Eye (tissue), 1 donor: ENCODE measurements at regions not wholly inside any gene's neighbourhood (a gene's known extent, or its start where the extent isn't known, plus 50 kb on each side); places are given as distances from the start of the nearest gene placed in this dataset.

Experiments
- DNase-seq: peaks from one replicate; pipeline ENCODE4 v3.0.0-alpha.2; 2015

DNA sequence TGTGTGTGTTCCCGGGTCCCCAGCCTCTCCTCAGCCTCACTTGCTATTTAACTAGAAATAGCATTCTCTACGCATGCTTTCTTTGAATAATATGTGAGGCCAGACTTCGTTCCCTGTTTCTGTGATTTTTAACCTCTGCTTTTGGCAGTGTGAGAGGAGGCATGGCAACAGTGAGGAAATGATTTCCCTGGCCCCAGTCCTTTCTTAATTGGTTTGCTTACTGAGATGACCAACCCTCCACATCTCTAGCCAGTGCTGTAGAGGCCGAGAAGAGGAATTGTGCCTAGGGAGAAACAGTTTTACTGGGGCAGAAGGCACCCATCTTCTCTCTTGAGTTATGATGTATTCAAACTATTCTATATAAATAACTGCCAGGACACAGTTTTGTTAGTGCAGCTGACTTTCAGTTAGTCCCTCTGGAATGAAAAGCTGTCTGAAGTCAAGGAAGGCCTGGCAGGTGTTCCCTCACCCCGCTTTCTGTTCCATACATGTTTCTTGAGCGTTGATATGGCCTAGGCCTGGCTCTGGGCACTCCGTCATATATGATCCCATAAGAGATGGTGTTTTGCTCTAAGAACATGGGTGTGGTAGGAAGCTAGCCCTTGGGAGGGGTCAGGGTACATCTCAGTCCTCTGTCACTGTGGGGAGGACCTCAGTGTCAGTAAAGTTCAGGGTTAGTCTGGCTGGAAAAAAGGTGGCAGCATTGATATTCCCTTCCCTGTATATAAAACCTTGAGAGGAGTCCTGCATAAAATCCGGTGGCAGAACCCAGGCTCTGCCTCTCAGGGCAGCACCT lies 73.7 kb upstream of the NPAS1 start:
- no peak for DNase-seq

DNA sequence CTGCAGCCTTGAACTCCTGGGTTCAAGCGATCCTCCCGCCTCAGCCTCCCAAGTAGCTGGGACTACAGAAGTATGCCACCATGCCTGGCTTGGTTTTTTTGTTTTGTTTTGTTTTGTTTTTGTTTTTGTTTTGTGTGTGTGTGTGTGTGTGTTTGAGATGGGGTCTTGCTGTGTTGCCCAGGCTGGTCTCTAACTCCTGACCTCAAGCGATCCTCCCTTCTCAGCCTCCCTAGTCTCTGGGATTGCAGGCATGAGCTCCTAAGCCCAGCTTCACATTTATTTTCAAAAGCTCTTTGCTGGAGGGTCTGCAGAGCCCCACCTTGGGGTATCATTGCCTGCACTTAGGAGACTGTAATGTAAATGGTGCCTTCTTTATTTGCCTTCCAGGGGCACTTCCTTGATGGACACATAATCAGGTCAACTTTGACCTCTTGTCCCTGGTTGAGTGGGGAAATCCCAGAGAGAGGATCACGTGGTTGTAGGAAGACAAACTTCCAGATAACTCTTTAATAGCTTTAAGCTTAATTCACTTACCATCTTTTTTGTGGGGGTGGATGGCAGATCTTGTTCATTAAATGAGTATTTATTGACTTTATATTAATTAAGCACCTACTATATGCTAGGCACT lies 72.9 kb upstream of the NPAS1 start:
- no peak for DNase-seq

DNA sequence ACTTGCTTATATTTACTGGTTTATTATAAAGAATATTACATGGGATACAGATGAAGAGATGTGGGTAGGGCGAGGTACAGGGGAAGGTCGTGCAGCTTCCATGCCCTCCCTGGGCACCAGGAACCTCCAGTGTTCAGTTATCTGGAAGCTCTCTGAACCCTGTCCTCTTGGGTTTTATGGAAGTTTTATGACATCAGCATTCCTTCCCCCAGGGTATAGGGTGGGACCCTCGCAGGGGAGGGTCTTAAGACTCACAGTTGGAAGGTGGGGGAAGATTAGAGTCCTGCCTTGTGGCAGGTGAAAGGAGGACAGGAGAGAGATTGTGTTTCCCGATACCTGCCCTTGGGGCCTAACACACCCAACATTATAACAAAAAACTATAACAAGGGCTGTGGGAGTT lies 71.8 kb upstream of the NPAS1 start:
- no peak for DNase-seq

DNA sequence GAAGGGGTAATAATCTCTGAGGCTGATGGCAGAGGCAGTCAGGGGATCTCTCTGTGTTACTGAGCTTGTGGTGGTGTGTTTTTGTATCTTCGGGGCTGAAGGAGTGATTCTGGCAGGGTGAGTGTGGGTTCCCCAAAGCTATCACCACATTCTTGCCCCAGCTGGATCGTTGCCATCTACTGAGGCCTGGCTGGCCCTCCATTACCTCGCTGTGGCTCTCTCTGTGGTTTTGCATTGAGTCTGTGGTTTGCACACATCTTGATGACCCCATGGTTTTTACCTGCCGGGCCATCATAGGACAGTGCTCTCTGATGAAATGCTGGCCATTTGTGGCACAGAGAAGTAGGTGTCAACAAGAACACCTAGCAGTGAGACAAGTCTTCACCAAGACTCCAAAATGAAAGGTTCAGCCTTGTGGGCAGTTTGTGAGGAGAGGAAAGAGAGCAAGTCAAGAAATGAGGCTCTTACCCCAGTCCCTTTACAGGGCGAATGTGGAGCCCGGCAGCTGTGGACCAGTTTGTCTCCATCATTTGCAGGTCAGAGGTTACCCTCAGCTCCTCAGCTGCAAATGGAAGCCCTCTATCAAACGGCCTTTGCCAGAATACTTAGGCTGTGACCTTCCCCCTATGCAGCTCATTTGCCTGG lies 69.0 kb upstream of the NPAS1 start:
- no peak for DNase-seq

DNA sequence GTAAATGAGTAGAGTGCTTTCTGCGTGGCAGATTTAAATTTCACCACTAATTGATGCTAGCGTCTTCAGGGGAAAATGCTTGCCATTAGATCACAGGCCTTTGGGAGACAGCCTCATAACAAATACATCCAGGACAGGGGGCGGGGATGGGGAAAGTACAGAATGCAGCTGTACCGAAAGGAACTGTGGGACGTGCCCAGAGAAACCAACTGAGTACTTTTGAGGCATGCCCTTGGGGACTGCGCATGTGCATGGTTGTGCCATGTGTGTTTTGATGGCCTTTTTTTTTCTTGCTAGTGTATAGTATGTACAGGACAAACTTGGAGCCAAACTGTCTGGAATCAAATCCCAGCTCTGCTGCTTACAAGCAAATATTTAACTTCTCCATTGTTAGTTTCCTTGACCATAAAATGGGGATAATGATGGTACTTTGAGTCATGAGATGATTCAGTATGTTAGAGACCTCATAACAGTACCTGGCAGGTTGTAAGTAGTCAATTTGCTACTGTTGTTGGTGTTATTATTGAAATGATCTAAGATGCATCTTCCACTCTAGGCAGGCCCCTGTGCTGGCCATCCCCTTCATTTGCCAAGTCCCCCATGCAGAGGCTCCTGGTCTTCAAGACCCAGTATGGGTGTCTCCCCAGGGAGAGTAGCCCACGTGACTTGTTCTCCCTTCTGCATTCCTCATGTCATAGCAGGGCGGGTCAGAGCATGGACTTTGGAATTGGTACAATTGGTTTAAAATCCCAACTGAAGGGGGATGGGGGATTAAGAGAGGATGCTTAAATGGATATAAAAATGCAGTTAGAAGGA lies 68.3 kb upstream of the NPAS1 start:
- DNase-seq = peak; percentile 61

DNA sequence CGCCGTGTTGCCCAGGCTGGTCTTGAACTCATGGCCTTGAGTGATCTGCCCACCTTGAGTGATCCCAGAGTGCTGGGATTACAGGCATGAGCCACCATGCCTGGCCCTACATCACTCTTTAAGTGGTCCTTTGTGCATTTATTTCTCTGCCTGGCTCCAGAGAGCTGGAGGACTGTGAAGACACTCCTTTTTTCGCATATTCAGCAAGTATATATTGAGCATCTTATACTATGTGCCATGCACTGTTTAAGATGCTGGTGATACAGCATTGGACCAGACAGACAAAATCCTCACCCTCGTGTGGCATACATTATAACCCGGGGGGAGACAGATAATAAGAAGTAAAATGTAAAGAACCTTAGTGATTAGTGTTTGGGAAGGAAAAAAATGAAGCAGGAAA lies 66.8 kb upstream of the NPAS1 start:
- DNase-seq = no peak

DNA sequence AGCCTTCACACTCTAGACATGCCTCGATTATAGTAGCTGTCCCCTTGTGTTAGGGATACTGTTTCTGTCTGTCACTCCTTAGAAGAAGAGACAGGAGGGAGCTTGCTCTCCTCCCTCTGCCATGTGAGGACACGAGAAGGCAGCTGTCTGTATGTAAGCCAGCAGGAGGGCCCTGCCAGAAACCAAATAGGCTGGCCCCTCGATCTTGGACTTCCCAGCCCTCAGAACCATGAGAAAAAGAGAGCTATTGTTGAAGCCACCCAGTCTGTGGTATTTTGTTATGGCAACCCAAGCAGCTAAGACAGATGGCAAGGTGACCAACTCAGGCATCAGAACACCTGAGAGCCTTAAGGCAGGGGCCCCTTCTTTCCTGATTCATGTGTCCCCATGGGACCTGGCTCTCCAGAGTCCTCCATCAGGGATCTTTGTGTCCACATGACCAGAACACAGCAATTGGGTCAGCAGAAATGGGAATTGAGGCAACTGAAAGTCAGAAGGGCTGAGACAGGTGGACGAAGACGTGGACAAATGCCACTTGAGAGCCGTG lies 65.6 kb upstream of the NPAS1 start:
- DNase-seq = no peak

DNA sequence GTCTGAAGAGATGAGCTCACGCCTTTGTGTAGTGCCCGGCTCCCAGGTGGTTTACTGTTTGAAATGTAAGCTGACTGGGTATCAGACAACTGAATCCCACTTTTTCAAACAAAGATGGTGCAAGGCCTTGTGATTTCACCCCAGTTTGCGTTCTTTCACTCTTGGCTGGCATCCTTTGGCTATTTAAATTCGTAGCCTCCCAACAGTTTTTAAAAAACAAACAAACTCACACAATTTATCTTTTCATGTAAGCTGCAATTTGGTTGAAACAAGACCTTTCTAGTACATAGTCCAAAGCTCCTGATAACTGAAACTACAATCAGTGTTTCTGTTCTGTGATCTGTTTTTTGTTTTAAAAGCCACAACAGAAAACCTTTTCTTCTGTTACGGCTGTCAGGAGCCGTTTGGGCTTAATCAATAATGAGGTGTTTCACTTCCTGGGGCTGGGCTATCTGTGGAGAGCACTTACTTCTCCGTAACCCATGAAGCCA lies 65.1 kb upstream of the NPAS1 start:
- no peak for DNase-seq

DNA sequence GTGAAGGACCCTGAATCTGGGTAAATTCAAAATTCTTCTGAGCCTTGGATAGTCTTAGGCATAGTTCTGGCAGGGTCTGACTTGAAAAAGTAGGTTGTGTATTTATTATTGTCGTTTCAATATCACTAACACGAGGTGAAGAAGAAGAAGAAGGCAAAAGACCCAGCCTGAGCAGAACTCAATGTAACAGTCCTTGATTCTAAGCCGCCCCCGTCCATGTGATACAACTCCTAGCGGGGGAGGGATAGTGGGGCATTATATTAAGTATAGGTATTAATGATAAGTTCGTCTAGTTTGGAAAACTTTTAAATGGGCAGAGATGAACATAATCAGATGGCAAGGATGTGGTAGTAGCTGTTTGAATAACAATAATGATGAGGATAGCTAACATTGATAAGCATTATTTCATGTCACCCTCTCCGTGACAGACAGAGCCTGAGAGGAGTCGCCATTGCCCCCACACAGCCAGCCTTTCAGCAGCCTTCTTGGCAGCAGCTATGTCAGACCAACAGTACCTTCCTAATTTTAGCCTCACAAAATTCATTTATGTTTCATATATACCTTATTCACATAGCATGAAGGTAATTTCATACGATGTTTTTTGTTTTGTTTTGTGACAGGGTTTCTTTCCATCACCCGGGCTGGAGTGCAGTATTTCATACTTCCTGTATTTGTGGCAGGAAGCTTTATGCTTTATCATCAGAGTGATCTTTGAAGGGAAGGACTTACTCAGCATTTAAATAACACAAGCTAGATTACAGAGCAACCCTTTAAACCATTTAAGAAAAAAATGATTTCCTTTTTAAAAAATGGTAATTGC lies 64.4 kb upstream of the NPAS1 start:
- DNase-seq = no peak

DNA sequence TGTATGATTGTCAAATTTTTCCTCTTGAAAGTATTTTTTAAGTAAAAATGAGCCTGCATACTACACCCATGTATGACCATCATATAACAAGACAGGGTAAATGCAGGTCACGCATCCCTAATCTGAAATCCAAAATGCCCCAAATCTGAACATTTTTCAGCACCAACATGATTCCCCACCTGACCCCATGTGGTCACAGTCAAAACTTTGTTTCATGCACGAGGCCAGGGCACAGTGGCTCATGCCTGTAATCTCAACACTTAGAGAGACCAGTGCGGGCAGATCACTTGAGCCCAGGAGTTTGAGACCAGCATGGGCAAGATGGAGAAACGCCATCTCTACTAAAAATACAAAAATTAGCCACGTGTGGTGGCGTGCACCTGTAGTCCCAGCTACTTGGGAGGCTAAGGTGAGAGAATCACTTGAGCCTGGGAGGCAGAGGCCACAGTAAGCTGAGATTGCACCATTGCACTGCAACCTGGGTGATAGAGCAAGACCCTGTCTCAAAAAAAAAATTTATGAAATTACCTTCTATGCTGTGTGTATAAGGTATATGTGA lies 63.7 kb upstream of the NPAS1 start:
- DNase-seq = no peak

DNA sequence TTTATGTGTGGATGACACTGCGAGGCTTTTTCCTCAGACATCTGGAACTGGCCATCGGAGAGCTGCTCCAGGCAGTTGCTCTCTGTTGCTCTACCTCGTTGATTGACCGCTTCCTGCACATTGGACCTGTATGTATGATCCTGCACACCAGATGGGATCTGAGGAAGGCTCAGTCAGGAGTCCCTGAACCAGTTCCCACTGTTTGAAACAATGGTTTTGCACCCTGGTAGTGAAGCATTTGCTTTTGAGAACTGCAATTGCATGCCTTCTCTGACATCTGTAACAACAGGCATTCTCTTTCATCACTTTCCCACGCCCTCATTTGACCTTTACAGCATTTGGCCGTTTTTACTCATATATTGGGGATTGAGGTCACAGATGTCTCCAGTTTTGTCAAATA lies 61.1 kb upstream of the NPAS1 start:
- peak; percentile 63 for DNase-seq

DNA sequence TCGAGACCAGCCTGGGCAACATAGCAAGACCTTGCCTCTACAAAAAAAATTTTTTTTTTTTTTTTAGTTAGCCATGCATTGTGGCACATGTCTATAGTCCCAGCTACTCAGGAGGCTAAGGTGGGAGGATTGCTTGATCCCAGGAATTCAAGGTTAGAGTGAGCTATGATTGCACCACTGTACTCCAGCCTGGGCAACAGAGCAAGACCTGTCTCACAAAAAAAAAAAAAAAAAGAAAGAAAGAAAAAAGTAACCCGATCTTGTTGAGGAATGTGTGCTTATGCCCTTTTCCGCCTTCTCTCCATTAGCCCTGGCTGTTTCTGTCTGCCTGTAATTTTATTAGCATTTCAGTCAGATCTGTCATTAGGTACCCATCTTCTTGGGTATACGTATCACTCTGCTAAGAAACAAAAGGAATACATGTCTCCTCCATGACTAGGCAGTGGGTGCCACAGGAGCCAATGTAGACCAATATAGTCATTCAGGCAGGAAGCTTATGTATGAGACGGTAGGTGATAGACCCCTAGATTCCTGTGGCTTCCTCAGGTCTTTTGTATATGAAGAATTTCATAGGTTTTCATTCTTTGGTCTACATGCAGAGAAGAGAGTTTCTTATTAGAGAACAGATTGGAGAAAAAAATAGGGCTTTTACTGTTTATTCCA lies 59.6 kb upstream of the NPAS1 start:
- no peak for DNase-seq

DNA sequence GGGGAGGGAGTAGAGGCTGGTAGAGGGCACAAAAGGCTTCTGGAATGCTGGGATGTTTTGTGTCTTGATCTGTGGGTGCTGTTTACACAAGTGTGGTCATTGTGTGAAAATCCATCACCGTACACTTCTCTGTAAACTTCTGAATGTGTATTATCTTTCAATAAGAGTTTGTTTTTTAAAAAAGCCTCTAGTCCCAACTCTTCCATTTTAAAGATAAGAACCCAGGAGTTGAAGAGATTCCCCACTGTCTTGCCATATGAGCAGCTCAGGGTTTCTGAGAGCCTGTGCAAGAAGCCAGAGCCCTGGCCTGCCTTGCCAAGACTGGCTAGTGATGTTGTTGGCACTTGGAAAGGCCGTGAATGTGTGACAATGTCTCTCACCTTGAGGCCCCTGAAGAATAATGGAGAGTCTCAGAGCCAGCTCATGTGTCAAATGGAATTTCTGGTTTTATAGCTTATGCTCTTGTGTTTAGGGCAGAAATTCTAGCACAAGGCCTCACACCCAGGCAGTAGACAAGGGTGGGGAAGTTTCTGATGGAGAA lies 57.5 kb upstream of the NPAS1 start:
- no peak for DNase-seq

DNA sequence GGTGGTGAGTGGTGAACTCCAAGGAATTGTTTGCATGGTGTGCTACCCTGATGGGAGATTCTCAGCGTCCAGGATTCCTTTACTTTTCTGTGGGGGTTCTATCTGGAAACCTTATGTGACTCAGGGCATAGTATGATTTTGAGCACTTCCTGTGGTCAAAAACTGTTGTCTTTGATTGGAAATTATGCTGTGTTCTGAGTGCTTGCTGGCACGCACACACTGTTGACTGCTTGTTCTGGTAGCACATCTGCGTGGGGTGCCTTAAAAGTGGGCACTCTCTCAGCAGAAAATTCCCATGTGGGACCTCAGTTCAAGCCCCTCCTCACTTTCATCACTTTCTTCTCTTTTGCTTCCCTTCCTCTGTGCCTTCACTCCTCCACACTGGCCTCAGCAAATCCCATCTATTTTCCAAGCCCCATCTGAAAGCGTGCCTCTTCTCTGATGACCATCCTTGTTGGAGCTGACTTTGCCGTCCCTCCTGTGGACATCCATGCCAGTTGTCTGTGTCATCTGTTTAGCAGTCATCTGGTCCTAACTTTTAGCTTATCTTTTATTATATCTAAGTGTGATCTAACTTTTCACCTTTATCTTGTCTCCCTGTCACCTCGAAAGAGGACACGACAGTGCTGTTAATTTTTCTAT lies 56.4 kb upstream of the NPAS1 start:
- DNase-seq = no peak

DNA sequence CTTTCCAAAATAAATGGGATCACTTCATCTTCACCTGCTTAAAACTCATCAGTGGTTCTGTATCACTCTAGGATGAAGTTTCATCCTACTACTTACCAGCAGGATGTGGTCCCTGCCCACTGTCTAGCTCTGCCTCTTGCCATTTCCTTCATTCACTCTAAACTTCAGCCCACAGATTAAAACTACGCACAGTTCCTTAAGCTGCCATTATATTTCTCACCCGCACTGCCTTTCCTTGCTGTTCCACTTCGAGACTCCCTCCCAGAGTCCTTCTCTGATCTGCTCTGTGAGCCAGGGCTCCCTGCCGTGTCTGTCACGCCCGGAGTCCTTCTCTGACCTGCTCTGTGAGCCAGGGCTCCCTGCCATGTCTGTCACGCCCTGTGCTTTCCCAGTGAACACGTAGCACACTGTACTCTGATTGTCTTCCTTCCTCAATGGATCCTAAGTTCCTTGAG lies 52.0 kb upstream of the NPAS1 start:
- no peak for DNase-seq
